GM20431 (cell line): ENCODE measurements at regions not wholly inside any gene's neighbourhood (a gene's known extent, or its start where the extent isn't known, plus 50 kb on each side); places are given as distances from the start of the nearest gene placed in this dataset.
"Not testable (repeated sequence)": the region's sequence is repeated elsewhere in the genome, so short reads cannot be mapped to it uniquely, and the experiment has no call there.

Experiments
- in situ Hi-C: fragments of 300-500 bp; cut with MseI, MboI; formaldehyde crosslinking; loops from one replicate; pipeline ENCODE4 v1.15.0; 2020; ENCODE audit warnings: low sequenced_read_pairs; ENCODE audit not compliant: unreplicated experiment

- in situ Hi-C loops = no loop called here
Observed at GRCh38 chr3:15851735-15852134, 54.0 kb upstream of the ANKRD28 start.

DNA sequence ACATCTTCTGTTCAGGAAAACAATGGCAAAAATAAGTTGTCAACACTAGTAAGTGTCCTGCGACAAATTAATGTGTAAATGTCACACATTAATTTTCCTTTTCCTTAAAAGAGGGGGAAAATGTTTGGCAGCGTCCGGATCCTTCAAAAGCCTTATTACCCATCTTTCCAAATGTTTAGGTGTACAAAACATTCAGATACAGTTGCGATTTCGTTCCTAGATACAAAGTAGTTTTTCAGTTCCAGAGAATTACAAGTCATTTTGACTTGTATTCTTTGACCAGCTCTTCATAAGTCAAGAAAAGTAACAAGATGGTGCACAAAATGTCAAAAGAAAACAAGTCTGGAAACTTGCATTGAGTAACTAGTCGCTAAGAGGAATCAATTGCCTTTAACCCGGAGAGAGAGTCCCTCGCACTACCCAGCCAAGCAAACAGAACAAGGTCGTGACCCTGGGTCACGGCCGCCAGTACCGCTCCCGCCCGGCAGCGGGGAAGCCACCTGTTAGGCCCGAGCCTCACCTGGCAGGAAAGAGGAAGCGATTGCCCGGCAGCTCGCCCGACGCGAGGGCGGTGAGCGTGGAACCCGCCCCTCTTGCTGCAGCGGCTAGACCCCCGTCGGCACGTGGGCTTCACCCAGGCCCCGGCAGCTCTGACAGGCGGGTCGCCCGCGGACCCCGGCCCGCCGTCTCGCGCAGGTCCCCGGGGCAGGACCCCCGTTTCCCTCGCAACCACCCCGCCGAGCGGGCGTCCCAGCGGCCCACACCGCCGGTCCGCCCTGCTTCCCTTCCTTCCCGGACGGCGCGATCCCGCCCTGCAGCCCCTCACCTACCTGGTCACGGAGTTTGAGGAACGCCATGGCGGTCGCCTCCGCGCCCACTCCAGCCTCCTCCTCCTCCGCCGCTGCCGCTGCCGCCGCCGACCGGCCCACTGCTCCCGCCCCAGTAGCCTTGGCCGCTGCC, 61.0 kb upstream of the ANKRD28 start:
- in situ Hi-C loops = no loop called here

DNA sequence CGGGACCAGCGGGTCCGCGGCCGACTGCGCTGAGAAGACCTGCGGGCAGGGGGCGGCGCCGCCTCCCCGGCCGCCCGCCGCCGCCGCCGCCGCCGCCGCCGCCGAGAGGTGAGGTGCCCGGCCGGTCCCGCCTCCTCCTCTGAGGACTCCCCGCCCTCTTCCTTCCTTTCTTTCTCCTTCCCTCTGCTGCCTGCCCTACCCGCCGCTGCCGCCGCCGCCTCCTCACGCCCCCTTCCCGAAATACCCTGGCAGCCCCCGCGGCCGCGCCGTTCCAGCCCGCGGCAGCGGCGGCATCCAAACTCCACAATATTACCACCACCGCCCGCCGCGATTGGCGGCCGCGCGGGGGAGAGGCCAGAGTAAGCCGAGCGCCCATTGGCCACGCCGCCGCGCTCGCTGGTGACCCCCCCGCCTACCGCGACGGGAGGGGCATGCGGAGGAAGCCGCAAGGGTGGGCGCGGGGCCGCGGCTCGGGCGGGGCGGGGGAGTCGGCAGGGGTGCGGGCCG, 61.8 kb upstream of the ANKRD28 start:
- in situ Hi-C loops = no loop called here

- in situ Hi-C loops = no loop called here
Observed at GRCh38 chr3:15860014-15860934, 62.5 kb upstream of the ANKRD28 start.

- in situ Hi-C loops = no loop called here
Observed at GRCh38 chr3:15861163-15861562, 63.4 kb upstream of the ANKRD28 start.

DNA sequence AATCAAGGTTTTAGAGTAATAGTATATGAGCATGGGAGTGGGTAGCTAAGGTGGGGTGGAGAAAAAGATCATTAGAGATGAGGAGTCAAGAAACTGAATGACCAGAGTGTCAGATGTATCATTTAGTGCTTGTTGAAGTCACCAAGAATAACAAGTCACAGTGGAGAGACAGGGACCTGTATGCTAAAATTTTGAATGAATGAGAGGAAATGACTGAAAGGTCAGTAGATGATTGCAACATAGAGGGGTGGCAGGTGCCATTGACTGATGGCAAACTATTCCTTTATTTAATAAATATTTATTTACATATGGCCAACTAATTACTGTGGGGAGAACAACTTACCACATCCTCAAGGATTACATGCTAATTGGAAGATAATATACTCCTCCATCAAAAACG, 75.0 kb upstream of the ANKRD28 start:
- in situ Hi-C loops = no loop called here

DNA sequence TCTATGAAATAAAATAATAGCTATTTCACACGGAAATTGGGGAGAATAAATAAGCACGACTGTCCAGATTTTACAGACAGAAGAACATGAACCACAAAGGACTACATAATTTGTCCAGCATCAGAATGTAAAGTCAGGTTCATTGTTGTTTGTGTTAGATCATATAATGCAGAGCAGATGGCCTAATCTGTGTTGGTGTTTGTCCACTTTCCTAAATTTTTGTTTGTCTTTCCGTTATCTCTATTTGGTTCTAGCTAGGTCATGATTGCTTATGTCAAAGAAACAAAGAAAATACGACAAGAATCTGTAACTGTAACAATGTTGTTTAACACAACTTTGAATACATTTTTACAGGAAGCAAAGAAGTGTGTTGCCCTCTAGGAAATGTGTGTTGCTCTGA, 75.6 kb upstream of the ANKRD28 start:
- in situ Hi-C loops = no loop called here

GRCh38 chr3:15875016-15875689, 77.4 kb upstream of the ANKRD28 start:
- in situ Hi-C loops = no loop called here

- in situ Hi-C loops = no loop called here
Observed at GRCh38 chr3:15876669-15877068, 78.9 kb upstream of the ANKRD28 start.

DNA sequence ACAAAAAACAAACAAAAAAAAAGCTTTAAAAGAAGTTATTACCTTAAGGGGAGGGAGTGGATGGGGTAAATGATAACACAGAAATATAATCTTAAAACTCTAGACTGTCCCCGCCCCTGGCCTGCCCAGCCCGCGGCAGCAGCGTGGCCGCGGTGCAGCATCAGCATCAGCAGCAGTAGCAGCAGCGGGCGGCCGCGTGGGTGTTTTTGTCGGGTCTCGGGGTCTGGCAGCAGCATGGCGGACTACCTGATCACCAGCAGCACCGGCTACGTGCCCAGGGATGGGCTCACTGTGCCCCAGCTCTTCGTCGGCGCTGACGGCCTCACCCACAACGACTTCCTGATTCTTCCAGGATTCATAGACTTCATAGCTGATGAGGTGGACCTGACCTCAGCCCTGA, 80.0 kb upstream of the ANKRD28 start:
- in situ Hi-C loops = no loop called here

DNA sequence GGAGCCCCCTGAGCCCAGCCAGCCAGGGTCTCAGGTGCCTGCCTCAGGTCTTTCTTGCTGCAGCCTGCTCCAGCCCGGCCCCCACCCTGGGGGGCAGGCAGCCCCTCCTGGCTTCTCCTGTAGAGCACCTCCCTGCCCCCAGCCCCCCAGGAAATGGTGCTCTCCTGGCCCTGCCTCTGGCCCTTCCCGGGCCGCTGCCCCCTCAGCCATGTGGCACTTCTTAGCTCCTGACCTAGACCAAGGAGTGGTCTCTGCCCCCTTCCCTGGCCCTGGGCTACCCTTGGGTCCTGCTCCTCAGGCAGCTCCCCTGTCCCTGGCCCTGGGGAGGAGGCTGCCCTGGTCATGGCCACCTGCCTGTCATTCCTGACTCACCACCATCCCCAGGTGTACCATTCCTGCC, 82.0 kb upstream of the ANKRD28 start:
- in situ Hi-C loops = not testable (repeated sequence)

DNA sequence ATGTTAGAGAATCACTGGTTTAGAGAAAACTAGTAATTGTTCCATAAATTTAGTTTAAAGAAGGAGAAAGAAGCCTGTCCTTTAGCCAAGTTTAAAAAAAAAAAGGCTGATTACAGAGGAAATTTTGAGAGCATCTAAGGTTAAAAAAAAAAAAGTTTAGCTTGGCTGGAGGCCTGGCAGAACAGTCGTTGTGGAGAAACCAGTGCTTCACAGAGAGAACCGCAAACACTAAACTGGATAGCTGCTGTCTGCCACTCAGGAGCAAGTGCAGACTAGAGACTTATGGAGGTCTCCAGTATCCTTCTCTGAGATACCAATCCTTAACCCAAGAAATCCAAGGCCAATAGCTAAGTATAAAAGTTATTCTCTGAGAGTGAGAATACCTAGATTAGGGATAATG, 84.8 kb upstream of the ANKRD28 start:
- in situ Hi-C loops = no loop called here

GRCh38 chr3:15884132-15884531, 86.4 kb upstream of the ANKRD28 start:
- in situ Hi-C loops = no loop called here

DNA sequence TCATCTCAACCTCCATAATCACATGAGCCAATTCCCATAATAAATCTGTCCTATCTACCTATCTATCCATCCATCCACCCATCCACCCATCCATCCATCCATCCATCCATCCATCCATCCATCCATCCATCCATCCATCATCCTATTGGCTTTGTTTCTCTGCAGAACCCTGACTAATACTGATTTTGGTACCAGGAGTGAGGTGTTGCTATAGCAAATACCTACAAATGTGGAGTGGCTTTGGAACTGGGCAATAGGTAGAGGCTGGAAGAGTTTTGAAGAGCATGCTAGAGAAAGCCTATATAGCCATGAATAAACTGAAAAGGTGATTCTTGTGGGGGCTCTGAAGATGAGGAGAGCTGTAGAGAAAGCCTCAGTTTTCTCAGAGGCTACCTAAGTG, 88.7 kb upstream of the ANKRD28 start:
- in situ Hi-C loops = no loop called here

GRCh38 chr3:15887261-15887660, 89.5 kb upstream of the ANKRD28 start:
- in situ Hi-C loops = no loop called here

GRCh38 chr3:15889936-15890335, 92.2 kb upstream of the ANKRD28 start:
- in situ Hi-C loops = no loop called here

DNA sequence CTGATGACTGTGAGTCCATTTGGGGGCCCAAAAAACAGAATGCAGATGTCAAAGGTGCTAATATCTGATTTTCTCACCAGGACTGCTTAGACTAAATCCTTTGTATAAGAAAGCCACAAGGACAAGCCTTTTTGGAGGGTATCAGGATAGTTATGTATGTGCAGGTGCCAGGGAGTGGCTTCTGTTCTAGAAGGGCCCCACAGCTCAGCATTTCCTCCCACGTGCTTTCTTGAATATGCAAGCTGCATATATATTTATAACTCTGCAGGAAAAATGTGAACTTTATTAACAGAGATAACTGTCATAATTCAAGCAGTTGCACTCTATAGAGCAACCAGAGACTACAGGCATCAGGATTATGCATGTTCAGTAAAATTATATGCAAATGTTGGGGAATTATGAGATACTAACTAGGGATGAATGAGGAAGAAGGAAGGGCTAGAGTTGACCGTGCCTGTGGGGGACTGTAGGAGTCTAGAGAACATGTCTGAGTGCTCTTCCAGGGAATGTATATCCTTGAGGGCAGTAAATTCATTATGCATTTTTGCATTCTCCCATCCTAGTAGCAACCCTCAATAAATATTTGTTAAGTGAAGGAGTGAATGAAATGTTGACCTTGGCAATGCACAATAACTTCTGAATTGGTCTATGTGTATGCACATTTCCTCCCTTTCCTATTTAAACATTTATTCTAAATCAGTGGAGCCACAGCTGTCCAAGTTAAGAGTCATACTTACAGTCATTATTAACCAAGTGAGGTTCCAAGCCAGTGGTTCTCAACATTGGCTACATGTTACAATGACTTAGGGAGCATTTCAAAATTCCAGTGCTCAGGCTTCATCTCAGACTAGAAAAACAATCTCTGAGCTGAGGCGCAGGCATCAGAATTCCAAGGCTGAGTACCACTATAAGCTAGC, 94.8 kb upstream of the ANKRD28 start:
- in situ Hi-C loops = no loop called here

DNA sequence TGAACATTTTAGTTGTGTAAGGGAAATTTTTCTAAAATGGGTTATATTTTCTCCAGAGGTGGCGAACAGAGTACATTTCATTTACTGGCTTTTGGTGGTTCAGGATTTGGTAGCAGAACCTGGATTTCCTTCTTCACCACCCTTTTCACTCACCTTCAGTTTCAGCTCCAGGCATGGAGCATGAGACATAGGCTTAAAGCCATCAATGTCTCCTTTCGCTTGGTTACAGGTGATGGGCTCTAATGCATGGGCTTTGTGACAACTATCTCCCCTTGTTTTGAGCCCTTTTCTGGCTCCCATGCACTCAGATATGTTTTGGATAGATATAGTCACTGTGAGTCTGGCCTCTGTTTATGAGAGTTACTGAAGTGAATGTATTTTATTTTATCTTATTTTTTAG, 96.6 kb upstream of the ANKRD28 start:
- in situ Hi-C loops = no loop called here

DNA sequence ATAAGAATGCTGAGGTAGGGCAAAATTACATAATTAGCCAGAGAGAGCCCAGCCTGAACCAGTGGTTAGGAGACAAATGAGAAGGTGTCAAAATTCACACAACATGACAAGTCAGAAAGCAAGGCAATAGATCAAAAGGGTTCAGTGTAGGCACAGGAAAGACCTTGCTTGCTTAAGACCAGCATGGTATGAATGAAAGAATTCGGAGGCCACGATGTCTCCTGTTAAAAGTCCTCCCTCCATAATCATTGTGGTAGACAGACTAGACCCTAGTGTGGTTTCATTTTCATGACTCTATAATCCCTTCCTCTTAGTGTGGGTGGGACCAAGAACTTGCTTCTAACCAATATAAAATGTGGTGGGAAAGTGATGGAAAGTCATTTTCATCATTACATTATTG, 98.7 kb upstream of the ANKRD28 start:
- in situ Hi-C loops = no loop called here
